ENCODE measurements at regions not wholly inside any gene's neighbourhood (a gene's known extent, or its start where the extent isn't known, plus 50 kb on each side); places are given as distances from the start of the nearest gene placed in this dataset.
A peak's percentile ranks its signal among the peaks of the same experiment; 100 is the strongest.

- DNase-seq (ENCODE audit: low read depth in 2 of 2): no peak
Measured at GRCh38 chr6:97813889-97814567, 531.0 kb upstream of the MMS22L start.

- no peak for DNase-seq (ENCODE audit: low read depth in 2 of 2)
Measured at GRCh38 chr6:97815301-97815812, 532.3 kb upstream of the MMS22L start.

DNA sequence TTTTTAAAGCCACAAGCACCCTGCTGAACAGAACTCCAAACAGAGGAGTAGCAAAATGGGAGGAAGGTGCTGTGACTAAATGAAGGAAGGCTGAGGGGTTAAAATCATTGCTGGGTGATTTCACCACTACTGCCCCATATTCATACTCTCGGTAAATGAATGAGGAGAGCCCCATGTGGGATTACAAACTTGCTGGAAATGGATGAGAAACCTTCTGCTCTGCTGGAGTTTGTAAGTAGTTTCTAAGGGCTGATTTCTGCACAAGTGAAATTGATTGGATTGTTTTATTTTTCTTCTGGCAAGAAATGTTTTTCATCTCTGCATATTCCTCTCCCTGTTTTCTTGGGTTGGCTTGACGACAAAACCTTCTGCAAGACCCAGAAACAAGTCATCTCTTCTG, 533.5 kb upstream of the MMS22L start:
- DNase-seq (ENCODE audit: low read depth in 2 of 2): no peak

- no peak for DNase-seq (ENCODE audit: low read depth in 2 of 2)
Measured at GRCh38 chr6:97819710-97820109, 536.7 kb upstream of the MMS22L start.

DNA sequence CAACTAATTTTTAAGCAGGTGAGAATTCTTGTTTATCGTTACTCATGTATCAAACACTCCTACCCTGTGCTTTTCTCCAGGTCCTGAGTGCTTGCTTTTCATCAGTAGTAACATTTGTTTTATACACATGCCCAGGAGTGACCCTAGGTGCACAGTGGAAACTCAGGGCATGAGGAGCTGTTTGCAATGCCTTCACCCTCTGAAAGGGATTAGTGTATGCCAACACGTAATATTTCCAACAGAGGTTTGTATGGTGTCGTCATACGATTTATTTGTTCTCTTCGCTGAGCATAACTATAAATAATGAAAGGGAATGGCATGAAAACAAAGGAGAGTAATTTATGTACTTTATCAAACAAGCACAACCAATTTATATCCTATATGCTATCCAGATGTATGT, 537.4 kb upstream of the MMS22L start:
- DNase-seq (ENCODE audit: low read depth in 2 of 2): no peak

DNA sequence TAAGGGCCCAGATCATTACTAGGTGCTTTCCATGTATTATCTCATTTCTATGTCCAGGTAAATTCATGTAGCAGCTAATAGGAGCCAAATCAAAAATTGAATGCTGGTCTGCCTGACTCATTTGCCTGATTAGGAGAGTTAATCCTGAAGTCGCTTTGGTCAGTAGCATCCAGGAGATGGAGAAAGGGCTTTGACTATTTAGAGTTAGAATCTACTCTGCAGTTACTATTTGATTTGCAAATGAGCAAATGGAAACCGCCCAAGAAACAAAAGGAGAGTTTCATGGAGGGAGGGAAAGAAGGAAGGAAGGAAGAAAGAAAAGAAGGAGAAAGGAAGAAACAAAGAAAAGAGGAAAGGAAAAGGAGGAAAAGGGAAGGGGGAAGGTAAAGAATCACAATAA, 539.6 kb upstream of the MMS22L start:
- DNase-seq (ENCODE audit: low read depth in 2 of 2): no peak

DNA sequence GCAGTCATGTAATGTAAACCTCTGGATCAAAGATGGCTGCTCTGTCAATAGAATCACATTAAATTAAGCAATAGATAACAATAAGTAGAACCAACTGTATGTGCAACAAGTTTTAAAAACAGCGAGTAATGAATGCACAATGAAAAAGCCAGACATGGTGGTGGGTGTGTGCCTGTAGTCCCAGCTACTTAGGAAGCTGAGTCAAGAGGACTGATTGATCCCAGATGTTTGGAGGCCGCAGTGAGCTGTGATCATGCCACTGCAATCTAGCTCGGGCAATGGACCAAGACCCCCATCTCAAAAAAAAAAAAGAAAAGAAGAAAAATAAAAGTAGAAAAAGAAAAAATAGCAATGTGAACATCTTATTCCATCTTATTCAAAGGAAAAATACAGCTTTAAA, 558.7 kb upstream of the MMS22L start:
- DNase-seq (ENCODE audit: low read depth in 2 of 2): peak; percentile 90

DNA sequence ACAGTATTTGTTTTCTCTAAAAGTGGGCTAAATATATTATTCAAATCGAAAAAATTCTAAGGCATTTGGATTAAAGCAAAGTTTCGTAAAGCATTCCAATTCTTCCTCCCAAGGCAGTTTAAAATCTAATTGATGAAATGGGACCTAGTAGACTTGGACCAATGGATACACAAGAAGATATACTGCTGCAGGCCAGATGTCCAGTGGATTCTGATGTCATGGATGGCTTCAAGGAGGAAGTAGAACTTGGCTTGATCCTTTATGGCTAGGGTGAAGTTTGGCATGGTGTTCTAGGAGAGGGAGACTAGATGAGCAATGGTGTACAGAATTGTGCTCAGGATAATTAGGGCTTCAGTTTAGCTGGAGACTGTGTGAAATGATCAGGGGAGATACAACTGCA, 559.5 kb upstream of the MMS22L start:
- no peak for DNase-seq (ENCODE audit: low read depth in 2 of 2)

DNA sequence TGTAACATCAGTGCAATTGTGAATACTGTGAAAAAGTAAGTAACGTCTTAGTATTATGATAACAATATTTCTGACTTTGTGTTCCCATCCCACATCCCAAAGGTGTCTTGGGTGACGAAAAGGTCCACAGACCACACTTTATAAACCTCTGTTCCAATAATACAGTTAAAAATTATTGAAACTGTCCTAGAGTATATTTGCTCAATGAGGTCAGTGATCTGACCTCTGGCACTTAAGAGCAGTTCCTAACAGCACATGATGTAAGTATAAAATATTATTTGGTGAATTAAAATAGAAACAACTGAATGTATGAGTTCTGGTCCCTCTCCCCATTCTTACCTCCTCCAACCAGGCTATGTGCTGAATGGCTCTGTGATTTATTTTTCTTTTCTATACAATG, 566.4 kb upstream of the MMS22L start:
- DNase-seq (ENCODE audit: low read depth in 2 of 2): no peak

GRCh38 chr6:97850458-97851212, 567.6 kb upstream of the MMS22L start:
- peak; percentile 28 to 34 for DNase-seq (ENCODE audit: low read depth in 2 of 2)

DNA sequence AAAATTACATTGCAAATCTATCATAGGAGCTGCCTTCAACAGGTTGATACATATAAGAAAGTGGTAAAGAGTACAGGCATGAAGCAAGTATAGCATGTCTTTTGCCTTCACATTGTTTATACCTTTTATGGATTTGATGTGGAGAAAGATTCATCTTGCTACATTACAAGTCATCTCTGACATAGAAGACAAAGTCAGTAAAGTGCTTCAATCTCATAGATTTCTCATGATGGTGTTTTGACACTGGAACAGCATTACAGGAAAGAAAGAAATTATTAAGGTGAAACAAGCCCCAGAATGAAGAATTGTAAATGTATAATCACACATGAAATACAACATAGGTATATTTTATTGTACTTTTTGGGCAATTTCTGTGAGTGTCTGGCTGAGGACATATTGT, 580.7 kb upstream of the MMS22L start:
- DNase-seq (ENCODE audit: low read depth in 2 of 2): no peak

- no peak for DNase-seq (ENCODE audit: low read depth in 2 of 2)
Measured at GRCh38 chr6:97864366-97864765, 581.4 kb upstream of the MMS22L start.

DNA sequence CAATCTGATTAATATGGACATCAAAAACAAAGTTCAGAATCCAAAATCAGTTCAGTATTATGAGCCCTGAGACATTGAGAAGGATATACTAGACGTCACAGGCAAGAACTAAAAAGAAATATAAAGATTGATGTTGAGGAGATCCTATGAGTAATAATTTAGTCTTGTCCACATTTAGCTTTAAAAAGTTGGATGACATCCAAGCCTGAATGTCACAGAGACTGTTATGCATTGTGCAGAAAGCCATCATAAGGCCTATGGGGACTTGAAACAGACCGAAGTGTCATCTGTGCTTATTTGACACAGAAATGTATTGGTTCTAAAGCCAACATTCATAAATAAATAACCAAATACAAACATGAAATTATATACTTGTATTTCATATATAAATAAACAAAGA, 581.8 kb upstream of the MMS22L start:
- no peak for DNase-seq (ENCODE audit: low read depth in 2 of 2)

- no peak for DNase-seq (ENCODE audit: low read depth in 2 of 2)
Measured at GRCh38 chr6:97865612-97866011, 582.6 kb upstream of the MMS22L start.

DNA sequence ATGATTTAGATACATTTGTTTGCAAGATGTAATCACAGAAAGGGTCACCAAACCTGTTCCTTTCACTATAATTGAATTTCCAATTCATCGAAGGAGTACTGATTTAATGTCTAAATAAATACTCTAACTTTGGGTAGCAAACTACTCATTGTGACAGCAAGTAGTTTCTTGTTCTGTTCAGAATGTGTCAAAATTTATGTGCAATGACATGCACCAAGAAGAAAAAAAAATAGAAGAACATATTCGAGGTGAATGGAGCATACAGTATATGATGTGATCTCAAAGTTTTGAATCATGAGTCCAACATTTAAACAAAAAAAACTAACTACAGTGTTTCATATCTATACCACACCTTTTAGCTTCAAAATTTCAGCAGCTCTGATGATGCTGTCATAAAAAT, 583.6 kb upstream of the MMS22L start:
- no peak for DNase-seq (ENCODE audit: low read depth in 2 of 2)

- DNase-seq (ENCODE audit: low read depth in 2 of 2): no peak
Measured at GRCh38 chr6:97867177-97867576, 584.2 kb upstream of the MMS22L start.

GRCh38 chr6:97870273-97870672, 587.3 kb upstream of the MMS22L start:
- no peak for DNase-seq (ENCODE audit: low read depth in 2 of 2)

DNA sequence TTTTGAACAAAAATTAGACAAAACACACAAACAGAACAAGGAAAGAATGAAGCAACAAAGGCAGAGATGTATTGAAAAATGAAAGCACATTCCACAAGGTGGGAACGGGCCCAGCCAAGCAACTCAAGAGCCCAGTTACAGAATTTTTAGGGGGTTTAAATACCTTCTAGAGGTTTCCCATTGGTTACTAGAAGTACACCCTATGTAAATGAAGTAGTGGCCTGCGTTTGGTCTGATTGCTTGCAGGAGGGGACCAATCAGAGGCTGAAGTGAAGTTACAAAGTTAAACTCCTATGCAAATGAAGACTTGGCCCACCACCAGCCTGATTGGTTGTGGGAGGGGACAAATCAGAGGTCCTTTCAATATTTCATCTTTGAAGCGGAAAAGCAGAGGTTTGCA, 593.7 kb upstream of the MMS22L start:
- no peak for DNase-seq (ENCODE audit: low read depth in 2 of 2)

GRCh38 chr6:97882755-97883154, 599.7 kb upstream of the MMS22L start:
- DNase-seq (ENCODE audit: low read depth in 2 of 2): no peak

GRCh38 chr6:97885325-97885724, 602.3 kb upstream of the MMS22L start:
- DNase-seq (ENCODE audit: low read depth in 2 of 2): no peak

DNA sequence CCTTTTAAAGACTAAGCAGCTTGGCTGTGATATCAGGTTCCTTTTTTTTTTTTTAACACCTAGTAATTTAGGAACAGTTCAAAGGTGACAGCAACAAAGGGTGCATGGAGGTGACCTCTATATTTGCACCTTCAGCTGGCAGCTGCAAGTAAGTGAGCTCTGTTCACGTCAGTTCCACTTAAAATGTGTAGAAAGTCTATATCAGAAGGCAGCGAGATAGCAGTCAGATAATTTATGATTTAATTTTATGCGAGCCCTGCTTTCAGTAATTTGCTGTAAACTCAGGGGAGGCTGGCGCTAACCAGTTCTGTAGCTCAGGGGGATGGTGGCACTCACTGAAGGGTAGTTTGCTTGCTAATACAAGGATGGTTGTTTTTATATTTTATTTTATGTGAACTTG, 602.8 kb upstream of the MMS22L start:
- no peak for DNase-seq (ENCODE audit: low read depth in 2 of 2)

GRCh38 chr6:97901531-97901930, 618.5 kb upstream of the MMS22L start:
- no peak for DNase-seq (ENCODE audit: low read depth in 2 of 2)

DNA sequence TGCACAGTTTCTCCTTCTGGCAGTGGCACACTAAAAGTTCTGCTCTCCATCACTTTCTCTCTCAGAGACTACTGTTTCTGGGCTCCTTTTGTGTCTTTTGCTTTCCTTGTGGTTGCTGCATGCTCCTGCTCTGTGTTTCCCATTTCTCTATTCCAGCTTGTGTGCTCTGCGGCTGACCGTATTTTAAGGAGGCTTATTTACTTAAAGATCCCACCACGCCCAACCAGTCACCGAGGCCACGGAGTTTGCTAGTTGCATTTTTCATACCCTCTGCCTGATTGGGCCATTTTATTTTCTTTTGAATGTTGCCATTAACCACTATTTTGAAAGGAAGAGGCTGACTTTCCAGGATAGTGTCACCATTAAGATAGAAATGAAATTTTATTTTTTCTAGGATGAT, 626.4 kb upstream of the MMS22L start:
- DNase-seq (ENCODE audit: low read depth in 2 of 2): no peak

Data from fibroblast of skin of left biceps (primary cell).